GM18520 (cell line): ENCODE measurements at regions not wholly inside any gene's neighbourhood (a gene's known extent, or its start where the extent isn't known, plus 50 kb on each side); places are given as distances from the start of the nearest gene placed in this dataset.

Source experiments
- ATAC-seq: cut with Tn5 transposase; IDR thresholded peaks from one replicate; pipeline ENCODE4 v1.9.1; 2021; ENCODE audit not compliant: unreplicated experiment

GRCh38 chr5:121702682-121703081, 149.0 kb upstream of the FTMT start:
- no peak for ATAC-seq

GRCh38 chr5:121704291-121704690, 147.4 kb upstream of the FTMT start:
- no peak for ATAC-seq

- no peak for ATAC-seq
Observed at GRCh38 chr5:121706686-121707085, 145.0 kb upstream of the FTMT start.

GRCh38 chr5:121707178-121707577, 144.5 kb upstream of the FTMT start:
- no peak for ATAC-seq

- no peak for ATAC-seq
Observed at GRCh38 chr5:121711416-121711815, 140.3 kb upstream of the FTMT start.

DNA sequence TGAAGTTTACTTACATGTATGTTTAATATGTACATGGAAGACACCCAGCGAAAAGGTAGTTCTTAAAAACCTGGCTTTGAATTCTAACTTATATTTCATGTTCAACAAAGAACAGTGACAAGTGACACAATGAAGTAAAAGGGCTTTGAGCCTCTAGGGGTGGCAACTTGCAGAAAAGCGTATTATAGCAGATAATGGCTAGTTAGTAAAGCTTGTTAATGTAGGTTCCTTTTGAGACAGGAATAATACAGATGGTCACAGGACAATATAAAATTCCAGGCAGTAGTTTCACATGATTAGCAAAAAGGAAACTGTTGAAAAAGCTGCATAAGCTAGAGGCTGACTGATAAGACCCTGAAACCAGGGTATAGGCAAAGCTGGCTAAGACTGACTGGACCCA, 132.4 kb upstream of the FTMT start:
- no peak for ATAC-seq

- ATAC-seq, result no peak
Observed at GRCh38 chr5:121725450-121725849, 126.2 kb upstream of the FTMT start.

DNA sequence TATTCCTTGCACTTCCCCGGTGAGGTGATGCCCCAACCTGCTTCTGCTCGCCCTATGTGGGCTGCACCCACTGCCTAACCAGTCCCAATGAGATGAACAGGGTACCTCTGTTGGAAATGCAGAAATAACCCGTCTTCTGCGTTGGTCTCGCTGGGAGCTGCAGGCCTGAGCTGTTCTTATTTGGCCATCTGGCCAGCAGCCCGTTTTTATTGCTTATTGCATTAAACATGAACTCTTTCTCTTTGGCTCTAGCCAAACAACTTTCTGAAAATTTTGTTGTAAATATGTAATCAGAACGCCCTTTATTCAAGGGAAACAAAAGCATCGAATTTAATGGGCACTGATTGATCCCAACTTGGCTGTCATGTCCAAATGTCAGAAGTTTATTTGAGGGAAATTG, 124.7 kb upstream of the FTMT start:
- no peak for ATAC-seq

DNA sequence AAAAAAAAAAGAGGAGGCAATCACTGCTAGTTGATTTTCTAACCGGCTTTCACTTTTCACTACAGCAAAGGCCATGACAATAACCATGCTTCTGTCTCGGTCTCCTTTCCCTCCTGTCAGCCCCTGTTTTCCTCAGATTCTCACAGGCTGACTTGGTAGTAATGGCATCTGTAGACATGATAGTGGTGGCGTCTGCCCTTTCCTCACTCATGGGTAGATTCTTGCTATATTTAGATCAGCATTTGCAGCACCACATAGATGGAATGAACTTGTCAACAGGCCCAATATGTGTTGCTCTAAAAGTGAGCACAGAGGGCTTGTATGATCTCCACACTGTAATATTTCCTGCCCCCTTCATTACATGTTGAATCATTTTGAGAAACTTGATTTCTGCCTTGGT, 120.3 kb upstream of the FTMT start:
- no peak for ATAC-seq

- no peak for ATAC-seq
Observed at GRCh38 chr5:121735618-121736017, 116.1 kb upstream of the FTMT start.

GRCh38 chr5:121737120-121737519, 114.6 kb upstream of the FTMT start:
- no peak for ATAC-seq

- no peak for ATAC-seq
Observed at GRCh38 chr5:121741156-121741555, 110.5 kb upstream of the FTMT start.

DNA sequence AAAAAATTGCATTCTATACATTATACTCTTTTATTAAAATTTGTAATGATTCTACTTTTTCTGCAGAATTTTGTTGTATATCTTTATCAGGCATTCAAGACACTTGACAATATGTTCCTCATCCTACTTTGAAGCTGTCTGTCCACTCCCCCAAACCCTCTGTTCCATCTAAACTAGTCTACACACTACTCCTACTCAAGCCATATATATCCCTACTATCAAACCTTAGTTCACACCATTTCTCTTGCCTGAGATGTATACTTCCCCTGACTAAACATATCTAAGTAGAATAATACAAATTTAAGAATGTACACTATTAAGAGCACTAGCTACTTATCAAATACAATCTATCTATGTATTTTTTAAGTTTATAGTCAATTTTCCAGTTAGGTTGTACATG, 107.1 kb upstream of the FTMT start:
- ATAC-seq, result no peak

GRCh38 chr5:121745407-121745806, 106.3 kb upstream of the FTMT start:
- ATAC-seq, result no peak

- ATAC-seq, result no peak
Observed at GRCh38 chr5:121746763-121747162, 104.9 kb upstream of the FTMT start.

- no peak for ATAC-seq
Observed at GRCh38 chr5:121748686-121749085, 103.0 kb upstream of the FTMT start.

GRCh38 chr5:121752149-121752548, 99.5 kb upstream of the FTMT start:
- no peak for ATAC-seq

- ATAC-seq, result no peak
Observed at GRCh38 chr5:121755266-121755665, 96.4 kb upstream of the FTMT start.

DNA sequence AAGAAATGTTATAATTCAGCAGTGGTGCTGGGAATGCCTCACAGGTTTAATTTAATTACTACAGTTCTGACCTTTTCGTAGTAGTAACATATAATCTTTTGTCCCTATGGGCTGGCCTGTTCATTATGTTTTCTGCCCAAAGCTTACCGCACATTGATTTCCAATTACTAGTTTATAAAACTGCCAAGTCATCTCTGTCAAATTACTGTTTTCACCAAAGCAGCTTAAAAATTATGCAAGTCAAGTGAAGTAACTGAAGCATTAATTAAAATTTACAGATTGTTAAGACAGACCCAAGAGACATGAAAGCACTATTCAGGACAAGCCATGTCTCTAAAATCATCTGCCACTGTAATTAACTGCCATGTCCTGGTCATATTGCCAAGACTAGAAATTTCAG, 93.9 kb upstream of the FTMT start:
- ATAC-seq, result no peak

DNA sequence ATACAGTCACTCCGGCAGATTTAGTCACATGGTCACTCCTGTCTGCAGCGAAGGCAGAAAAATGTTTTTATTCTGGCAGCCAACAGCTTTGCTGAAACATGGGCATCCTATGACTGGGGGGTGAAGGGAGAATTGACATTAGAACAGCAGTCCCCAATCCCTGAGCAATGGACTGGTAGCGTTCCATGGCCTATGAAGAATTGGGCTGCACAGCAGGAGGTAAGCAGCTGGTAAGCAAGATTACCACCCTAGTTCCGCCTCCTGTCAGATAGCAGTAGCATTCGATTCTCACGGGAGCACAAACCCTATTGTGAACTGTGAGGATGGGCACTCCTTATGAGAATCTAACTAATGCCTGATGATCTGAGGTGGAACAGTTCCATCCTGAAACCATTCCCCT, 93.1 kb upstream of the FTMT start:
- ATAC-seq, result no peak

GRCh38 chr5:121762426-121762825, 89.3 kb upstream of the FTMT start:
- no peak for ATAC-seq

- ATAC-seq, result no peak
Observed at GRCh38 chr5:121763665-121764064, 88.0 kb upstream of the FTMT start.

DNA sequence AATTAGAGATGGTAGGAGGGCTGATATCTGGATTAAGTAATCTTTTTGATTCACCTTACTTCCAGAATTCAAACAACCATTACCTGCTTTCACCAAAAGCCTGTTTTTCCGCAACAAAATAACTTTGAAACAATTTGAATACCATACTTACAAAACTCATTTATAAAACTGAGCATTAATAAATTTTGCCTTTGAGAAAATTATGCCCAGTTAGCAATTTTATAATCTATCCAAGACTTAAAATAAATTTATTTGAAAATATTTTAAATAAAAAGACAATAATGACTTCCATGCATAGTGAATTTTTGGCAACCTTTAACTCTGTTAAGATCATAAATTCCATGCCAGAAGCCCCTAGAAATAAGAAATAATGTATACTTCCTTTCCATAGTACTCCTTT, 71.3 kb upstream of the FTMT start:
- ATAC-seq, result no peak

- ATAC-seq, result no peak
Observed at GRCh38 chr5:121783700-121784099, 68.0 kb upstream of the FTMT start.
